CD4-positive, alpha-beta T cell treated with Interleukin-6 at 100 ng/mL for 8 hours (primary cell): ENCODE measurements at regions not wholly inside any gene's neighbourhood (a gene's known extent, or its start where the extent isn't known, plus 50 kb on each side); places are given as distances from the start of the nearest gene placed in this dataset.

Source experiments
- DNase-seq: peaks from one replicate; pipeline ENCODE4 v3.0.0-alpha.2; 2020; ENCODE audit warnings: mixed read lengths, low spot score

DNA sequence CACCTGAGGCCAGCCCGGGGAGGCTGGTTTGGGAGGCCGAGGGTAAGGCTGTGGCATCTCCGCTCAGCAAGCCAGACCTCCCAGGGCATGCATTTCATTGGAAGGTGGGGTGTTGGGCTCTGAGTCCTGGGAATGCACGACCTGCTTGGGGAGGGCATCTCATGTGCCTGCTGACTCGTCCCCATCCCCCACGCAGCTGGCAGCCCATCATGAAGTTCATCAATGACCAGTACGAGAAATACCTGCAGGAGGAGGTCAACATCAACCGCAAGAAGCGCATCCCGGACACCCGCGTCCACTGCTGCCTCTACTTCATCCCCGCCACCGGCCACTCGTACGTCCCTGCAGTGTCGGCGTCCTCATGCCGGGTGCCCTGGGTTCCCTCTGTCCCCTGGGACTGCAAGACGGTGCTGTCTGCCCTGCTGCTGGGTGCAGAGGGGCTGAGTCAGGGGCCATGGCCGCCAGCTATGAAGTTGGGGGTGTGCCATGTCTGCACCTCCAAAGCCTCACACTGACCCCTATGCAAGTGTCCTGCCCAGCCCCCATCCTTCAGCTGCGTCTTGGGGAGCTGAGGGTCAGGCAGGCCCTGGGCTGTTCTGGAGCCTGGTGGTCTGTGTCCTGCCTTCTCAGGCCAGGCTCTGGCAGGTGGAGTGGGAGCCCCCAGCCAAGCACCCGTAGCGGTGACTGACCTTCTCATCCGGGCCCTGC is 347.9 kb downstream of the SEC14L1 start:
- DNase-seq: no peak

DNA sequence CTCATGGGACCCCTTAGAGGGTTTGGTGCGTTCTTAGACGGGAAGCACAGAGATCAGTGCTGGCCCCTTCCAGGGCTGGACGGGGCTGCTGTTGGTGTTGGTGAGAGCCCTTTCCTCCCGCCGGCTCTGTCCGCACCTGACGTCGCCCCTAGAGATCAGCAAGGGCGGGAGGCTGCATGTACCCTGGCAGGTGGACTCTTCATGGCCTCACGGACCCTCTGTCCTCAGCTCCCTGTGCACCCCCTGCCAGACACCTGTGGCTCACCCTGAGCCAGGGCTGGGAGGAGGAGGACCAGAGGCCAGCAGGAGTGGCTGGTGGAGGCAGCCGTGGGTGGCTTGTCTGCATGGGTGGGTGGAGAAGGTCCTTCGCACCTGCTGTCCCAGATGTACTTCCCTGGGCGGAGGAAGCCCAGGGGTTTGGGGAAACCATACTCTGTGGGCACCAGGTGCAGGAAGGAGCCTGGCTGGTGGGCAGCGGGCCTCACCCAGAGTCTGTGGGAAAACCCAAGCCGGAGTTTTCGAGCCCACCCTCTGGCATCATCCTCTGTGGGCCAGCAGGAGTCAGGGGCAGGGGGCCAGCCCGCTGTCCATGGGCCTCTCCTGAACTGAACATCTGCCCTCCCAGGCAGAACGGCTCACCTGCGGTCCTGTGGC is 348.6 kb downstream of the SEC14L1 start:
- no peak for DNase-seq

DNA sequence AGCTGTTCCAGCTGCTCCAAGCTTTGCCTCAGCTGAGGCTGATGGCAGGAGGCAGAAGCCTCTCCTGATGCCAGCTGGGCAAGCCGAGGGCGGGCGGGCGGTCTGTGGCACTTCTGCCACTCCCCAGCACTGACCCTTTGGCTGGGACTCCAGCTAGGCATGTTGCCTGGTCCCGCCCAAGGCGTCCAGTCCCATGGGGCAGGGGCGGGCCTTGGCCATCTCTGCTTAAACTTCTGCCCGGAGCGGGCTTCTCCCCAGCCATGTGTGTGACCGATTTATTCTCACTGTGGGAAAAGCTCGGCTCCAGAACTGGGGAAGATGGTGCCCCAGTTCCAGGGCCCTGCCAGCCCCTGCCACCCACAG is 349.1 kb downstream of the SEC14L1 start:
- no peak for DNase-seq

DNA sequence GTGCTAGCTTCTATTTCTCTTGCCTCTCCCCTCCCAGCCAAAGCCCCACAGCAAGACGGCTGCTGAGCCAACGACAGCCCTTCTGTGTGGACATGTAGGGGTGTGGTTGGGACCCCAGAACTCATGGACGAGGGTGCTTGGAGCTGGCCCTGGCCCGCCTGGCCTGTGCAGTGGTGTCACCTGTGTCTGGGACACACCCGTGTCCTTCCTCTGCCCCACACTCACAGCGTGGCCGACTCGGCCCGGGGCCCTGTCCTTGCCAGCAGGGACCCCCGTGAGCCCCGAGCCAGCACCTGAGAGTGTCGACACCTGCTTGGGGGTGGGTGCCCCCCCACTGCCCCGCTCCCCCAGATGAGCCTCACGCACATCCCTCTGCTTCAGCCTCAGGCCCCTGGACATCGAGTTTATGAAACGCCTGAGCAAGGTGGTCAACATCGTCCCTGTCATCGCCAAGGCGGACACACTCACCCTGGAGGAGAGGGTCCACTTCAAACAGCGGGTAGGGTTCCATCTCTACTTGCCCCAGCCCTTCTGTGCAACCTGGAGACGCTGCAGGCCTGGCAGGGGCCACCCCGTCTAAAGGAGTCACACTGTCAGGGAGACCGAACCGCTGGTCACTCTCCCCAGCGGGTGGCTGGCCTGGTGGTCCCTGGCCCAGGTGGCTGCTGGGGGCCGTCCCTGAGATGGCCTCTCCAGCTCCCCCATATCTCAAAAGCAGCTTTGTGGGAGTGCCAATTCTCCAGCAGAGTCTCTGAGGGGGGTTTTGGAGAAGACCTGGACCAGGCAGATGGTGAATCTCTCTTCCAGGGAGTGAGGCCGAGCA is 349.8 kb downstream of the SEC14L1 start:
- DNase-seq: no peak

DNA sequence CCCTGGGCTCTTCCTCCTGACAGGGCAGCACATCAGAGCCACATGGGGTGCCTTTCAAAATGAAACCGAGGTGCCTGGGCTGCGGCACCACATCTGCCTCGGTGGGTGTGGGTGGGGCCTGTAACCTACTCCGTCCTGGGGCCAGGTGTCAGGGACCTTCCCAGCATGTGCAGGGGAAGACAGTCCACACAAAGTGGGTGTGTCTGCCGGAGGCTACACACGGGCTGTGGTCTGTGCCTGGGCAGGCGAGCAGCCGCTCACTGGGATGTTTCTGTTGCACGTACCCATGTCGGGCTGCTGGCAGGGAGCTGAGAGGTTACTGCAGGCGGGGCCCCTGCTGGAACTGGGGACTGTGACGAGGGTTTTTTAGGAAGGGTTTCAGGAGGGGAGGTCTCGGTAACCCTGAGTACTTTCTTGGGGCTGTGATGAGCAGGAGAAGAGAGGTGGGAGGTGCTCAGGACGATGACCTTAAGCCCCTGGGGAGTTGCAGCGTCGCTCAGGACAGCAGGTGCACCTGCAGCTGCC is 351.2 kb downstream of the SEC14L1 start:
- DNase-seq: no peak

DNA sequence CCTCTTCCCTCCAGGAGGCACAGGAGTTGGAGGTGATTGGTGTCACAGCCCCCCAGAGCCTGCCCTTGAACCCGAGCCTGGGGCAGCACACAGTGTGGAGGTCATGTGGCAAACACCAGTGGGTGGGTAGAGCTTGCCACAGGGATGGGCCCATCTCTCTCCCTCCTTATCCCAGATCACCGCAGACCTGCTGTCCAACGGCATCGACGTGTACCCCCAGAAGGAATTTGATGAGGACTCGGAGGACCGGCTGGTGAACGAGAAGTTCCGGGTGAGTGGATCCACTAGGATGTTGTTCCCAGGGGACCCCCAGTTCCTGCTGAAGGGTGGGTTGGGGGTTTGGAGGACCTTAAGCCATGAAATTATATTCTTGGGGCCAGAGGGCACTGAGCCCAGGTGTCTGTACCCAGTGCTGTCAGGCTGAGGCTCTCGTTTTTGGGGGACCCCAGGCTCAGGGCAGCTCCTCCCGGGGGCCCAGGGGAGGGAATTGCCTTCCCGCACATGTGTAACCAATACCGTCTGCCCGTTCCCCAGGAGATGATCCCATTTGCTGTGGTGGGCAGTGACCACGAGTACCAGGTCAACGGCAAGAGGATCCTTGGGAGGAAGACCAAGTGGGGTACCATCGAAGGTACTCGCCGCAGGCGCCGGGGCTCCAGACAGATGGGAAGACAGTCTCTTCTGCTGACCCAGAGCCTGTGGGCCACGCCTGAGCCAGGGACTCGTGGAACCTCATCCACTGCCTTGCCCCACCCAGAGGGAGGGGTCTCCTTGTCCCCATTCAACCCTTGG is 351.9 kb downstream of the SEC14L1 start:
- DNase-seq: no peak

DNA sequence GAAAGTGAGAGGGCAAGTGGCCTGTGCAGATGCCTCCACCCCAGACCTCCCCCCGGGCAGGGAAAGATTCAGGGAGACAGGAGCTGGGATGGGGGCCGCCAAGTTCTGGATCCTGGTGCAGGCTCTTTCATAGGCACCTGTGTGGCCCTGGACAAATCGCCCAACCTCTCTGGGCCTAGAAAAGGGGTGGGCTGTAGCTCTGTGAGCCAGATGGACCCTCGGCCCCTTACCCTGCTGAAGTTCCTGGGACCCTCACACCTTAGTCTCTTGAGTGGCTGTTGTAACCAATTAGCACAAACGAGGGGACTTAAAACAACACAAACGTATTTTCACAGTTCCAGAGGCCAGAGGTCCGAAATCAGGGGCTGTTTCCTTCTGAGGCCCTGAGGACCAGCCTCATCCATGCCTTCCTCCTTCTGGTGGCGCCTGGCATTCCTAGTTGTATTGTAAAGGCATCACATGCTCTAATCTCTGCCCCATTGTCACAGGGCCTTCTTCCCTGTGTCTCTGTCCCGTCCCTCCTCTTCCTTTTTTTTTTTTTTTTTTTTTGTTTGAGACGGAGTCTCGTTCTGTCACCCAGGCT is 352.6 kb downstream of the SEC14L1 start:
- no peak for DNase-seq

DNA sequence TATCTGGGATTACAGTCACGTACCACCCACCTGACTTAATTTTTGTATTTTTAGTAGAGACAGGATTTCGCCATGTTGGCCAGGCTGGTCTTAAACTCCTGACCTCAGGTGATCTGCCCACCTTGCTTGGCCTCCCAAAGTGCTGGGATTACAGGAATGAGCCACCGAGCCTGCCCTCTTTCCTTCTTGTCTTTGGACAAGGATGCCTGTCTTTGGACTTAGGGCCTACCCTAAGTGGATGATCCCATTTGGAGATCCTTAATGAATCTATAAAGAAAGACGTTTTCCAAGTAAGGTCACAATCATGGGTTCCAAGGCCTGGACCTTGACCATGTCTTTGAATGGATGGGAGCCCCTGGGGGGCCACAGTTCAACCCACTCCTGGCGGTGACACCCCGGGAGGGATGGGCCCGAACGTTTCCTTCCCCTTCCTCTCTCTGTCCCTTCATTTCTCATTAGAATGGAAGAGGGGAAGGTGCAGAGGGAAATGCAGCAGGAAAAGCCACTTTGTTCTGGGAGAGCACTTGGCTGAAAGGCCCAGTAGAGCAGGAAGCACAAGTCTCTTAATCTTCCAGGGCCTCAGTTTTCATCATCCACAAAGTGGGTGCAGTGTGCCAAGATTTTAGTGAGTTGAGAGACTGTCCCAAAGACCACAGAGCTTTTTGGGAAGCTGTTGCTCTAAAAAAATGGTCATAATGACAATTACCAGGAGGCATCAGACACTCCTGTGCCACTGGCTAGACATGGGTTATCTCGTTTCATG is 353.3 kb downstream of the SEC14L1 start:
- DNase-seq: no peak

DNA sequence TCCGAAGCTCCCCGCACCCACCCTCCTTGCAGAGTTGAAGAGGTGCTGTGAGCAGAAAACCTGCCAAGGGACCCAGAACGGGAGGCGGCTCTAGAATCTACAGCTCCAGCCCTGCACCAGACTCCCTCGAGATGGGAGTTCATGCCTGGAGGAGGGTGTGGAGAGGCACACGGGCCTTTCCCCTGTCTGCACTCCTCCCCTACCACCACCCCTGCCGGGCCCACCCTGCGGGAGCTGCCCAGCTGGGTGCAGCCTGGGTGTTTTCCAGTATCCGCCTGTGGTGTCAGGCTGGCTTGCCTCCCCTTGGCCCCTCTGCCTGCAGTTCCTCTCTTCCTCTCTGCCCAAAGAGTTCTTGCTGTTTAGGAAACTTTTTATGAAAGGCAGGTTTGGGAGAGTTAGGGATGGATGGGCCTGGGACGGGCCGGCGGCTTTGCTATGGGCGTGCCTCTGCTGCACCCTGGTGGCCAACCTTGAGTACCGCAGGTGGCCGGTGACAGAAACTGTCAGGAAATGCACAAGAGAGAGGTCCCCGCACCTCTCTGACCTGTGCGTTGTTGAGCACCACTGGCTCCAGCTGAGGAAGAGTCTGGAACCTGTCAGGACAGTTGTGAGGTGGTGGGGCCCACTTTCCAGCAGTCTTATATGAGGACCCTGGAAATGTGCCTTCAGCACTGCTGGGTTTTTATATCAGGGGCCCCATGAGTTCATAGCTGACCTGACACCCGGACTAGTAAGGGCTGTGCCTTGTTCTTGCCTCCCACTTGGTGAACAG is 354.1 kb downstream of the SEC14L1 start:
- peak; percentile 71 for DNase-seq

DNA sequence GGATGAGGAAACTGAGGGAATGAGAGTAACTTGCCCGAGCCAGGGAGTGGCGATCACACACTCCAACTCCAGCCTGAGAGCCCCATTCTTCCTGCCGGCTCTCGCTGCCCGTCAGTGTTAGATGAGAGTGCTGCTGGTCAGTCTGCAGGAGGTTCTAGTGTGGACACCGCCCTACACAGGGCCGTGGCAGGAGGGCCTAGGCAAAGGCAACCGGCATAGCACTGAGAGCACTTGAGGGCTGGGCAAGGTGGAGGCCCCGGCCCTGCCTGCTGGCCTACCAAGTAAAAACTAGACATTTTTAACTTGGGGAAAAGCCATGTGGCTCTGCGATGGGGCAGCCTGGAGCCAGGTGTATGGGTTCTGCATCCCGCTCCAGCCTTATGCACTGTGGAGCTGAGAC is 354.8 kb downstream of the SEC14L1 start:
- DNase-seq: no peak

DNA sequence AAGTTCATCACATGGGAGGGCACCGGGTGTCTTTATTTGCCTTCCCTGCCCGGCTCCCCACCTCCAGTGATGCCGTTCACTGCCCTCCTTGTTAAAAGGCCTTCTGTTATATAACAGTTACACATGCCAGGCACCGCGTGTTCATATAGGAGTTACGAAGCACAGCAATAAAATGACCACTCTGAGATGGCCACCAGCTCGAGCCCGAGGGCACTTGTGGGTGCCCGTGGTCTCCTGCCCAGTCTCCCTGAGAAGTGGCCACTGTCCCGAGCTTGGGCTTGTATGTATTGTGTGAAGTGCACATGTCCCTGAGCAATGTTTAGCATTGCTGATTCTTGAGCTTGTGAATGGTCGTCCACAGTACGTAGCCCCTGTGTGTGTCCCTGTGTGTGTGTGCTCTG is 355.6 kb downstream of the SEC14L1 start:
- DNase-seq: no peak

DNA sequence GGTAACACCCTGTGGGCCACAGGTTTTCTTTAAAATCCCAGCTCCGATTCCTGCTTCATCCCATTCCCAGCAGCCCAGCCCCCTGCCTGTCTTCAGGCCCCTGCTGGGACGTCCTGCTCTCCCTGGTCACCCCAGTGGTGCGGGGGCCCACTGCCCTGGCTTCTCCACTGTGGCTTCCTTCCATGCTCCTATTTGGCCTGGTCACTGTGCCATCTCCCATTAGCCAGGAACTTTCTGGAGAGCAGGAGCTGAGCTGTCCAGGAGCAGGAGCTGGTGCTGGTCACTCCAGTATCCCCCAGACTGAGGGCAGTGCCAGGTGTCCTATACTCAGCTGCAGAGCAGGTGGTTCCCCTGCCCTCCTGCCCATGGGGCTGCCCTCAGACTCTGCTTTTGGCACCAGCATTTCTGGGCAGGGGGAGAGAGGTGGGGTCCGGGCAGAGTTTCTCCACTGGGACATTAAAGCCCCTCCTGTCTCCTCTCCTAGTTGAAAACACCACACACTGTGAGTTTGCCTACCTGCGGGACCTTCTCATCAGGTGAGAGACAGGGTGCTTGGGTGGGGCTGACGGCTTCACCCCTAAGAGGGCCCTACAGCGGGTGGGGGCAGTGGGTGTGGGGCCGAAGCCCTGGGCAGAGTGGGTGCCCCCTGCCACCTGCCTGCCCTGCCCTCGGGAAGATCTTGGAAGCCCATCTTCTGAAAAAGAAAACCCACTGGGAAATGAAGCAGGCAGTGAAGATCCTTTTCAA is 356.2 kb downstream of the SEC14L1 start:
- DNase-seq: no peak

DNA sequence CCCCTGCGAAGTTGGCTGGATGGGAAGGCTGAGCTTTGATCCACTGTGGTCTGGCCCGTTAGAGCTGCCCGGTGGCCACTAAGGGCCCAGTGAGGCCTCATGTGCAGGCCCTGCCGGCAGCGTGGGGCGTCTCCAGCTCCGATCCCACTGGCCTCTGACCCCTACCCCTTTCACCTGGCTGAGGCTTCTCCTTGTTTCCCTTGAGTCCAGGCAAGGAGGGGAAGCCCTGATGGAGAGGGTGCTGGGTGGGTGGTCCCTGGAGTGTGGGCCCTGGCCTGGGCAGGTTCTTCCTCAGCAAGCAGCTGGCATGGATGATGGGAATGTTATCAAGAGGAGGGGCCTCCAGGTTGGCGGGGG is 356.8 kb downstream of the SEC14L1 start:
- no peak for DNase-seq

DNA sequence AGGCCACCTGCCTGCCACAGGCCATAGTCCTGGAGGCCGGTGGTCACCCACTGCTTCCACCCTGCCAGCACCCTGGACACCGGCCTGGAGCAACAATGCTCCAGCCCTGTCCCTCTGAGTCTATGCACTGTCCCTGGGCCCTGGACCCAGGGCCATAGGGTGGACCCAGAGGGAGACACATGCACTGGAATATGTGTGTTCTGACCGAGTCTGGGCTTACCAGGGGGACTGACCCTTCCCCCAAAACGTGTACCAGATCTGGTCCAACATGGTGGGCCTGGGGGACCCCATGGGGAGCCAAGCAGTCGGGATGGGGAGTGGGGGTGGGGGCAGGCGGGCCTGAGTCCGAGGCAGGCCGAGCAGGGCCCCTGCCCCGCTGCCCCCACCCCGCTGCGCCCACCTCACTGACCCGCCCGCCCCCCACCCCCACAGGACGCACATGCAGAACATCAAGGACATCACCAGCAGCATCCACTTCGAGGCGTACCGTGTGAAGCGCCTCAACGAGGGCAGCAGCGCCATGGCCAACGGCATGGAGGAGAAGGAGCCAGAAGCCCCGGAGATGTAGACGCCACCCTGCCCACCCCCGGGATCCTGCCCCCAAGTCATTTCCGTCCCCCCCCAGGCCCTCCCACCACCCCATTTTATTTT is 357.4 kb downstream of the SEC14L1 start:
- DNase-seq: no peak

DNA sequence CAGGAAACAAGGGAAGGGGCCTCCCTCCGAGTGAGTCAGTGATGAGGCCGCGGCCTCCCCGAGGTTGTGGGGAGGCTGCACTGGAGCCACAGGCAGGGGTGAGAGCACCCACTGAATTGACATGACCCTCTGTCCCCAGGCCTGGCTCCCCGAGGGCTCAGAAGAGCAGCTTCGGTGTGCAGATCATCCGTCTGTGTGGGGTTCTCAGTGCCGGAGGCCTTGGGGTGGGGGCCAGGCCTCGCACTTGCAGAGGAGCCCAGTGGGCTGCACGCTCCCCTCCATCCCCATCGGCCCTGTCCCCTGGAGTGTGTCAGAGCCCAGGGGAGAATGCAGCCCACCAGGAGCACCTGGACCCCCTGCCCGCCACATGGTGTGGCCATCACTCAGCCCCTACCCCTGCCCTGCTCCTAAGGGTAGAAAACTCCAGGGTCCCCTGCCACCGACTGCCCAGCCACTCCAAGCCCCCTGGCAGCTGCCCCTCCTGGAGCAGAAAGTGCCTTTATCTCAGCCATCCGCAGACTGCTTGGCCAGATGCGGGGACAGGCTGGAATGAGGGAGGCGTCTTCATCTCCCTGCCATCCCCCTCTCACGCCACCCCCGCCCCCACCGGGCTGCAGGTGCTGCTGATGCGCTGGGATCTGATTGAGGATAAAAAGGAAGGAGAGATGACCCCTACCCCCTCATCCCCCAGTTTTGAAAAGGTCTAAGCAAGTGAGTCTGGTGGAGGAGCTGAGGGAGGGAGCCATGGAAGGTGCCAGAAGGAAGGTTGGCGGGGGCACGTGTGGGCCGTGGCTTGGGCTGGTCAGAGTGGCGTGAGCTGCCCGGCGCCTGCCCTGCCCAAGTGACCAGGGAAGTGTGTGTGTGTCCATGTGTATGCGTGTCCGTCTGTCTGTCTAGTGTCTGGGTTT is 358.3 kb downstream of the SEC14L1 start:
- DNase-seq: no peak

DNA sequence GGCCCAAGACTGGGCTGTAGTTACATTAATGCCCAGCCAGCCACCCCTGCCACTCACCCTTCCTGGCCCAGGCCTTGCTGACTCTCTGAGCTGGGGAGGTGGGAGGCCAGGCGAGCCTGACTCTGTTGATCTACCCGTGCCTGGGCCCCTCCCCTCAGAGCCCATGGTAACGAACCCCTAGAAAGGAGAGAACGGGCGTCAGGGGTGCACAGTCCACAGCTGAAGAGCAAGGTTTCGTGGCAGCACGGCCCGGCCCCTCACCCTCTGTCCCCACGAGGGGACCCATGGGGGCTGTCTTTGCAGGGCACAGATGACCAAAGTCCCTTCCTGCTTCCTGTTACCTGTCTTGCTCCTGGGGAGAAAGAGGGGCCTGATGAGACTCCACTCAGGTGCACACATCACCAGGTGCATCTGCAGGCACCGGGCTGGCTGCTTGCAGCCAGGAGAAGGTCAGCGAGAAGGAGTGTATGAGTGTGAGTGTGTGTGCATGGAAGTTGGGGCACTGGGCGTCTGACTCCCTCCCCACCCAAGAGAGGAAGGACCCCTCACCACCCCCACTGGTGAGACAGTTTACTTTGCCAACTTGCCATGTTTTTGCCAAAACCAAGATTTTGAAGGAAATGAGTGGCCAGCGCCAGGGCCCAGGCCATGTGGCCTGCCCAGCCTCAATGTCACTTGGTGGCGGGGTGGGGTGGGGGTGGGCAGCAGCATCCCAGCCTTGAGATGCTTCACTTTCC is 359.1 kb downstream of the SEC14L1 start:
- DNase-seq: no peak

DNA sequence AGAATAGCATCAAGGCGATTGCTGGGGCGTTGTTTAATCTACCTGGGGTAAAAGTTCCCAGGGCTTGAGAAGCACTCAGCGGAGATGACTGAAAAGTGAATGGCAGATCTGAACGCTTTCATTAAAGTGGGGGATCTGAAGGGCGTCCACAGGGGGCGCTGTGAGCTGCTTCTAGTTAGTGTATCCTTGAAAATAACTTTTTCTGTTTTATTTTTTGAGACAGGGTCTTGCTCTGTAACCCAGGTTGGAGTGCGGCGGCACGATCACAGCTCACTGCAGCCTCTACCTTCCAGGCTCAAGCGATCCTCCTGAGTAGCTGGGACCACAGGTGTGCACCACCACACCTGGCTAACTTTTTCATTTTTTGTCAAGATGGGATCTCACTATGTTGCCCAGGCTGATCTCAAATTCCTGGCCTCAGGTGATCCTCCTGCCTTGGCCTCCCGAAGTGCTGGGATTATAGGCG is 360.4 kb downstream of the SEC14L1 start:
- DNase-seq: no peak
